ENCODE measurements at regions not wholly inside any gene's neighbourhood (a gene's known extent, or its start where the extent isn't known, plus 50 kb on each side); places are given as distances from the start of the nearest gene placed in this dataset.

DNA sequence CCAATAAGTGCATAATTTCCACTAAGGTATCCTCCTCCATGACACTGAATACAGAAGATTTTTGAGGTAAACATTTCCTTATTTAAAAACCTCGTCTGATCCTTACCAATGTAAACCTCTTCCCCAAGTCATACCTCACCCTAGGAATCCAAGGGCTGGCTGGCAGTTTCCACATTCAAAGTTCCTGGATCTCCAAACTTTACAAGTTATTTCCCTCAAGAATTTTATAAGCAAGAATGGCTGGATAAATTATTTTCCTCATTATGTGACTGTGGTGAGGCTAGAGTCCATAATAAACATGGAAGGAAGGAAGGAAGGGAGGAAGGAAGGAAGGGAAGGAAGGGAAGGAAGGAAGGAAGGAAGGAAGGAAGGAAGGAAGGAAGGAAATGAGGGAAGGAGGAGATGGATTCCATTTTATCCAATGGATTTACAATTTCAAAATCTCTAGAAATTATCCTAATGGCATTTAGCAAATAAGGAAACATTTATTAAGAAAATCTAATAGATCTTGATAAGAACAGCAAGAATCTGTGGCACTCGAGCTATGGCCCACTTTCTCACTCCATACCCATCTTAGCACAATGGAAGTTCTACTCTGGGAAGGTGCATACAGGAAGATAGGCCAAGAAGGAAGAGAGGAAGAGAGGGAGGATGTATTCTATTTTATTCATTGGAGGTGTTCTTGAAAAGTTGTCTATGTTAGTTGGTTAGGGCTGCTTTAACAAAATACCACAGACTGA is 477.8 kb upstream of the TMPO start:
- H3K4me1 ChIP-seq = no peaks in the 10 kb centered on the region
- TF ChIP-seq, protein P1, sequence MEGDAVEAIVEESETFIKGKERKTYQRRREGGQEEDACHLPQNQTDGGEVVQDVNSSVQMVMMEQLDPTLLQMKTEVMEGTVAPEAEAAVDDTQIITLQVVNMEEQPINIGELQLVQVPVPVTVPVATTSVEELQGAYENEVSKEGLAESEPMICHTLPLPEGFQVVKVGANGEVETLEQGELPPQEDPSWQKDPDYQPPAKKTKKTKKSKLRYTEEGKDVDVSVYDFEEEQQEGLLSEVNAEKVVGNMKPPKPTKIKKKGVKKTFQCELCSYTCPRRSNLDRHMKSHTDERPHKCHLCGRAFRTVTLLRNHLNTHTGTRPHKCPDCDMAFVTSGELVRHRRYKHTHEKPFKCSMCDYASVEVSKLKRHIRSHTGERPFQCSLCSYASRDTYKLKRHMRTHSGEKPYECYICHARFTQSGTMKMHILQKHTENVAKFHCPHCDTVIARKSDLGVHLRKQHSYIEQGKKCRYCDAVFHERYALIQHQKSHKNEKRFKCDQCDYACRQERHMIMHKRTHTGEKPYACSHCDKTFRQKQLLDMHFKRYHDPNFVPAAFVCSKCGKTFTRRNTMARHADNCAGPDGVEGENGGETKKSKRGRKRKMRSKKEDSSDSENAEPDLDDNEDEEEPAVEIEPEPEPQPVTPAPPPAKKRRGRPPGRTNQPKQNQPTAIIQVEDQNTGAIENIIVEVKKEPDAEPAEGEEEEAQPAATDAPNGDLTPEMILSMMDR (IDR thresholded peaks at IDR 0.05) = no peak
- no peak overlapping the region for H3K4me3 ChIP-seq
- H3K9me3 ChIP-seq = peaks cover 0 to 5% (median 3%) of the 10 kb centered on the region in 3 donors
- H3K36me3 ChIP-seq = no peaks in the 10 kb centered on the region
- intact Hi-C loops (cut with DNase I; ENCODE audit: low total_unique reads) = no loop called here
- no peaks in the 10 kb centered on the region for H3K27me3 ChIP-seq
- H3K27ac ChIP-seq = no peak overlapping the region
- DNase-seq = no peak

DNA sequence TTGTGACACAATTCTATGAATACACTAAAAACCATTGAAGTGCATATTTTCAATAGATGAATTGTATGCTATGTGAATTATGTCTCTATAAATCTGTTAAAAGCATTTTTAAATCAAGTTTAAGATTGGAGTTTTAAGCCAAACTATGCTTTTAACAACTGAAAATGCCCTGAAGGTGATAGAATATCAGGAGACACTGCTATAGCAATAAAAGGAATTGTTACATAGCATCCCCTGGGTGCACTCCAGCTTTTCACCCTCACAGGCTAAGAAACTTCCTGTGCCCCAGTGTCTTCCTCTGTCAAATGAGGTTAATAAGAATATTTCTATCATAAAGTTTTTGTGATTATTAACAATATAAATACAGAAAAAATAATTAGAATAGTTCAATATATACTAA is 472.7 kb upstream of the TMPO start:
- DNase-seq = no peak
- Histone ChIP-seq H3K4me3 (no peak overlapping the region), H3K27me3 (no peaks in the 10 kb centered on the region), H3K27ac (no peak overlapping the region), H3K36me3 (no peaks in the 10 kb centered on the region), H3K4me1 (no peaks in the 10 kb centered on the region), H3K9me3 (peaks cover 0 to 5% (median 3%) of the 10 kb centered on the region in 3 donors)
- intact Hi-C loops (cut with DNase I; ENCODE audit: low total_unique reads) = no loop called here
- TF ChIP-seq, protein P1 (IDR thresholded peaks at IDR 0.05) = no peak

DNA sequence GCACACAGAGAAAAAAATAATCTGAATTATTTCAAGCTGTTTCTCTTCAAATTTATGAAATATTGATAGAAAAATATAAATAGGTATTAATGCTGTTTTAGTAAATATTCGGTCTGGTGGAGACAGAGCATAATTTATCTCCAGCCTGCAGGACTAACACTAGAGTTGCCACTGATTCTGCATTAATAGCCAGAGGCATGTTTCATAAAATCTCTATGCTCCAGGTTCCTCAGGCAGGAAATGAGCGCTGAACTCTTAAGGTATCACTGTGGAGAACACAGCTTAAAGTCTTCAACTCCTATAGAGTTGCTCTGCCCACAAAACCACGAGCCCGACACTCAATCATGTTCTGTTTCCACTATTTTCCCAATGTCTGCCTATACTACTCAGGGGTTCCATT is 470.0 kb upstream of the TMPO start:
- H3K27me3 ChIP-seq = no peaks in the 10 kb centered on the region

DNA sequence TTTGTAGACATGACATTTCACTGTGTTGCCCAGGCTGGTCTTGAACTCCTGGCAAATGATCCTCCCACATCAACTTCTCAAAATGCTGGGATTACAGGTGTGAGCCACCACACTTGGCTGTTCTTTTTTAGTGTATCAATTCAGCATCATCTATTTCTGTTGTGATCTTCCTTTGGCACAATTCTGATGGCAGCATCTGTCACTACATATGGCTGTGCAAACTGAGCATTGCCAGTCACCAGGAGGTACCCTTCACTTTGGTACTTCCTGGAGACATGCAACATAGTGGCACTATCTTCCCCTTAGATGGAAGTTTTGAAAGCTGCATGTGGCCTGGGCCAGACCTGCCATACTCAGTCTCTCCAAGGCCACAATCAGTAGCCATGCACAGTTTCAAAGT is 467.1 kb upstream of the TMPO start:
- Histone ChIP-seq H3K9me3 (no peaks in the 10 kb centered on the region), H3K4me3 (no peak overlapping the region), H3K27me3 (no peaks in the 10 kb centered on the region), H3K4me1 (no peaks in the 10 kb centered on the region), H3K36me3 (no peaks in the 10 kb centered on the region), H3K27ac (no peak overlapping the region)
- TF ChIP-seq, protein P1 (IDR thresholded peaks at IDR 0.05) = no peak
- DNase-seq = no peak
- intact Hi-C loops (cut with DNase I; ENCODE audit: low total_unique reads) = no loop called here

More for the DNA sequence above, 470.0 kb upstream of the TMPO start:
- intact Hi-C loops (cut with DNase I; ENCODE audit: low total_unique reads) = no loop called here
- Histone ChIP-seq H3K27ac (no peak overlapping the region), H3K36me3 (no peaks in the 10 kb centered on the region), H3K9me3 (peaks cover 0 to 3% (median 0%) of the 10 kb centered on the region in 3 donors), H3K4me1 (no peaks in the 10 kb centered on the region), H3K4me3 (no peak overlapping the region)
- no peak for DNase-seq
- TF ChIP-seq, protein P1 (IDR thresholded peaks at IDR 0.05) = no peak

DNA sequence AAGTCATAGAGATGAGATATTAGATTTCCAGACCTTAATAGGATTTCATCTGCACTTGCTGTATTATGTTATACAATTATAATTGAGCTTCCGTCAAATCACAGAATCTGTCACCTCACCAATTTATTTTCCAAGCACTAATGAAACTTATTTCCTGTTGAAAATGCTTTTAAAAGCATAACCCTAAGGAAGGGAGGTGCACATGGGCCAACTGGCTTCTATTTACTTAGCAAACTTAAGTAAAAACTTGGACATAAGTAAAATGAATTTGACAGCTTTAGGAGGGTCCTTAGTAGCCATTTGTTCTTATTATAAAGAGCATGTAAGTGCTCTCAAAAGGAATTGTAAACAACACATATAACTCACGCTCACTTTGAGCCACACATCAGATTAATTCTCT is 462.2 kb upstream of the TMPO start:
- TF ChIP-seq, protein P1 (IDR thresholded peaks at IDR 0.05) = no peak

More for the DNA sequence above, 462.2 kb upstream of the TMPO start:
- H3K27me3 ChIP-seq = no peaks in the 10 kb centered on the region
- no peak overlapping the region for H3K4me3 ChIP-seq
- no peak for DNase-seq
- no peaks in the 10 kb centered on the region for H3K9me3 ChIP-seq
- intact Hi-C loops (cut with DNase I; ENCODE audit: low total_unique reads) = no loop called here
- H3K36me3 ChIP-seq = no peaks in the 10 kb centered on the region
- no peak overlapping the region for H3K27ac ChIP-seq
- H3K4me1 ChIP-seq = no peaks in the 10 kb centered on the region

Data from tibial artery (tissue), 4 donors.